ENCODE measurements at regions not wholly inside any gene's neighbourhood (a gene's known extent, or its start where the extent isn't known, plus 50 kb on each side); places are given as distances from the start of the nearest gene placed in this dataset.

- no peak for DNase-seq
Observed at GRCh38 chr5:53418826-53419658, 61.4 kb upstream of the FST start.

DNA sequence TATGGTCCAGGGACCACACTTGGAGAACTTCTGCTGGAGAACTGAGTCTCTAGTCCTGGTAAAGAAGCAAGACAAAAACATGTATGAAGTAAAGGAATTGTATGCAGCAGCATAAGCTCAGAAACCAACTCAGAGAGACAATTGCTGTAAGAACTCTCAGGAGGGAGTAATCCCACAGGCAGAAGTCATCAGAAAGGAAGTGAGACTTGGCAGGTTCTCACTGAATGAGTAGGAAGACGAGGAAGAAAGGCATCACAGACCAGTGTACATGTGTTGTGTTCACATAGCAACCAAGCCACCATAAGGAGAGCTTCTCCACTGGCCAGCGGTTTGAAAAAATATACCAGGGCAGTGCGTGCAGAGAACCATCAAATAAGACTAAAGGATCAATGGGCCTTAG lies 57.9 kb upstream of the FST start:
- no peak for DNase-seq

DNA sequence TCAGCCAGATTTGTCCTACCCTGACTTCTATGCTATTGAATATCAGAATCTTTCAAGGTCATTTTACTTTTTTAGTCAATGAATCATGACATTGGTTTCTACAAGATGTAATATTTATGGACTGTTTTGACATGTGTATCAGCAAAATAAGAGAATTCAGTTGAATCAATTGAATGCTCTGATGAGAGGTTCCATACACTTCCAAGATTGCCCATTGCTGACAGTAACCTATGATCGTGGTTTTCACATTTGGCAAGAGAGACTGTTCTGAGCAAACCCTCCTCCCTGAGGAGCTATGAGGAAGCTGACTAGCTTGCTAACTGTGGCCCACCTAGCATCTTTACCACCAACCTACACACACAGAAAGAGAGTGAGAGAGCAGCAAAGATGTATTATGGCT lies 56.7 kb upstream of the FST start:
- DNase-seq: no peak

DNA sequence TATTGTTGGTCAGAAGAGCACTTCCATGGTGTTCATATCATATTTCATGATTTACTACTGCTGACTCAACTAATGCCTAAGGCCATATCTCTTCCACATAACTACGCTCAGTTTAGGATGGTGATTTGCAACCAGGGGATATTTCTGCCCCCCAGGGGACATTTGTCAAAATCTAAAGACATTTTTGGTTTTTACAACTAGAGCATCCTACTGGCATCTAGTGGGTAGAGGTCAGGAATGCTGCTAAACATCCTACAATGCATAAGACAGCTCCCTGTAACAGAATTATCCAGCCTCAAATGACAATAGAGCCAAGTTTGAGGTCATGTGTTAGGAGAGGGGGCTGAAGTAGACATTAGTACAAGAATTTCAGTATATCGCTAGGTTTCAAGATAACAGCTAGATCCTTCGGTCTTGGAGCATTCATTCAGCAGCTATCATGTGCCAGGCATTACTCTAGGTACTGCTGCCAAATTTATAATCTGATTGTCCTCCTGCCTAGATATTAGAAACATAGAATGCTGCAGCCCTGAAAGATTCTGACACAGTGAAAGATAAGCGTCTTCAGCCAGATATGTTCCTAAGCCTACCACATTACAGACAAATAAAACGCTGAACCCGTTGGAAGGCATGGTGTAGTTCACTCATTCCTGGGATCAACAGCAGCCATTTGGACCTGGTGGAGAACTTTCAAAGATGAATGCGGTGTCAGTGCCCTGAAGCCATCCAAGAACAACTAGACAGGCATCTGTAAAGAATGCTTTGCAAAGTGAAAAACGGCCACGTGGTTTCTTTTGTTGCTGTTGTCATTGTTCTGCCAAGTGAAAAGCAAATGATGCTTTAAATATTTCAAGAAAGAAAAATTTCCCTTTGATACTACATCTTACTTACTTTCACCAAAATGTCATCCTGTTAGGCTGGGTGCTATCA lies 55.5 kb upstream of the FST start:
- no peak for DNase-seq

- peak in 3 of 14 donors; percentile 2 to 17 (median 3) for DNase-seq
Observed at GRCh38 chr5:53425687-53426511, 54.5 kb upstream of the FST start.

- DNase-seq: no peak
Observed at GRCh38 chr5:53426512-53426830, 54.0 kb upstream of the FST start.

- no peak for DNase-seq
Observed at GRCh38 chr5:53426878-53427277, 53.6 kb upstream of the FST start.

- no peak for DNase-seq
Observed at GRCh38 chr5:53427965-53428364, 52.5 kb upstream of the FST start.

DNA sequence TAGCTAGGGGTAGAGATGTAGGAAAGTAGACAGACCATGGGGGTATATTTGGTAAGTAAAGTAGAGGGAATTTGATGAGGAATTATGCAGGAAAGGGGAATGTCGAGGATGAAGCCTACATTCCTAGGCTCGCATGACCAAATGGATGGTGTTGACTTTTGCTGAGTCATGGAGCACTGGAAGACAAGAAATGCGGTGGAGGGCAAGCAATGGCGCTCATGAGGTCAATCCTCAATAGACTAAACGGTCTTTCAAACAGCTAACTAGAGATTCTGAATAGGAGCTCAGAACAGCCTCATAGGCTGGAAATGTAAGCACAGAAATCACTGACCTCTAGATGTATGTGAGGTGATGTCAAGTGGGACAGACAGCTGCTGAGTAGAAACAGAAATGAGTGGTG lies 50.7 kb upstream of the FST start:
- DNase-seq: no peak

DNA sequence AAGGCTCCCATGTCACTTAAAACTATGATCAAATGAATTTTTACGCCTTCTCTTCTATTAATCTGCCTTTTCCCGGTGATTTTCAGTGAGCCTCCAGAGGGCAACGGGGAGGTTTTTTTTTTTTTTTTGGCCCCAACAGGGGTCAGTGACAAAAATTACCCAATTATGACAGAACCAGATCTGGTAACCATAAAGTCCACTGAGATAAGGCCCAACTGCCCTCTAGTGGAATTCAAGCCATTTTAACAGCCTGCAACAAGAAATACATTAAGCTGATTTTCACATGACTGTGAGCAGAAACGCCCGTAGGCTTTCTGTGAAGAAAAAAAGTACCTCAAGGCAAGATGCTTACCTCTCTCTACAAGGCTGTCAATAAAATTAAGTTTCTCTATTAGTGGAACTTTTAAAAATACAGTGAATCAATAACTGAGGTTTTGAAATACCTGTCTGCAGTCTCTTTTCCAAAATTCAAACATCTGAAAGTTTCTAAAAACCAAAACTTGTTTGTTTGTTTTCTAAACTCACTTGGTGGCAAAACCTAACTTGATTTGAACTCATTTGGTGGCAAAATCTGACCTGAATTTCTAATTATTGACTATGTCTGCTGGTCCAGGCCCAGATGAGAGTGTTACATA lies 49.7 kb upstream of the FST start:
- DNase-seq: no peak
